ENCODE measurements at regions not wholly inside any gene's neighbourhood (a gene's known extent, or its start where the extent isn't known, plus 50 kb on each side); places are given as distances from the start of the nearest gene placed in this dataset.

DNA sequence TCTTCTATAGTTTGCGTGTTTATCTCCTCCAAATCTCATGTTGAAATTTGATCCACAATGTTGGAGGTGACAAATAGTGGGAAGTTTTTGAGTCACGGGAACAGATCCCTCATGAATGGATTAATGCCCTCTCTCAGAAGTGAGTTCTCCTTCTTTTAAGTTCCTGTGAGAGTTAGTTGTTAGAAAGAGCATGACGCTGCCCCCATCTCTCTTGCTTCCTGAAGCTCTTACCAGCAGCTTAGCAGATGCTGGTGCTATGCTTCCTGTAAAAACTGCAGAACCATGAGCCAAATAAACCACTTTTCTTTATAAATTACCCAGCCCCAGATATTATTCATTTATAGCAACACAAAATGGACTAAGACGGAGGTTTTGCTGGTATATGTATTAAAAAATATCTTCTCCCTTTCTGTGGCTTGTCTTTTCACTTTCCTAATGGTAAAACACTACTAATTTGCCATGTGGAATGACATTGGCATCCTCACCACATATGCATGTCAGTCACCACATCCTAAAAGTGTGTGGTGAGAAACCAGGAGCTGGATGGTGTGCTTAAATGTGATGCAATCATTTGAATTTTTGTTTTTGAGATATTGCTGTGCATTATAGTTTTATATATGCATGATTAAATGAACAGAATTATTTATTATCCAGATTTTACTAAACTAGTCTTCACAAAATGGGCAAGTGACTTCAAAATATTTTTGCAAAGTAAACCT lies 449.3 kb downstream of the ADAMTS20 start:
- TF ChIP-seq, protein P1, sequence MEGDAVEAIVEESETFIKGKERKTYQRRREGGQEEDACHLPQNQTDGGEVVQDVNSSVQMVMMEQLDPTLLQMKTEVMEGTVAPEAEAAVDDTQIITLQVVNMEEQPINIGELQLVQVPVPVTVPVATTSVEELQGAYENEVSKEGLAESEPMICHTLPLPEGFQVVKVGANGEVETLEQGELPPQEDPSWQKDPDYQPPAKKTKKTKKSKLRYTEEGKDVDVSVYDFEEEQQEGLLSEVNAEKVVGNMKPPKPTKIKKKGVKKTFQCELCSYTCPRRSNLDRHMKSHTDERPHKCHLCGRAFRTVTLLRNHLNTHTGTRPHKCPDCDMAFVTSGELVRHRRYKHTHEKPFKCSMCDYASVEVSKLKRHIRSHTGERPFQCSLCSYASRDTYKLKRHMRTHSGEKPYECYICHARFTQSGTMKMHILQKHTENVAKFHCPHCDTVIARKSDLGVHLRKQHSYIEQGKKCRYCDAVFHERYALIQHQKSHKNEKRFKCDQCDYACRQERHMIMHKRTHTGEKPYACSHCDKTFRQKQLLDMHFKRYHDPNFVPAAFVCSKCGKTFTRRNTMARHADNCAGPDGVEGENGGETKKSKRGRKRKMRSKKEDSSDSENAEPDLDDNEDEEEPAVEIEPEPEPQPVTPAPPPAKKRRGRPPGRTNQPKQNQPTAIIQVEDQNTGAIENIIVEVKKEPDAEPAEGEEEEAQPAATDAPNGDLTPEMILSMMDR (IDR thresholded peaks at IDR 0.05) = no peak
- TF ChIP-seq POLR2A (IDR thresholded peaks at IDR 0.05) = no peak

All from prostate gland (tissue), 2 donors.